Activated CD4-positive, CD25-positive, alpha-beta regulatory T cell treated with anti-CD3 and anti-CD28 coated beads, Interleukin-2, amount 50 U/mL, for 24 hours (primary cell): ENCODE measurements at regions not wholly inside any gene's neighbourhood (a gene's known extent, or its start where the extent isn't known, plus 50 kb on each side); places are given as distances from the start of the nearest gene placed in this dataset.

ENCODE experiments used
- ATAC-seq, 2 donors: fragments of 150-1000 bp; cut with Tn5 transposase; one replicate each; pipeline ENCODE4 v1.10.0; 2021; ENCODE audit warnings: mild to moderate bottlenecking in 1 of 2, moderate library complexity in 1 of 2

DNA sequence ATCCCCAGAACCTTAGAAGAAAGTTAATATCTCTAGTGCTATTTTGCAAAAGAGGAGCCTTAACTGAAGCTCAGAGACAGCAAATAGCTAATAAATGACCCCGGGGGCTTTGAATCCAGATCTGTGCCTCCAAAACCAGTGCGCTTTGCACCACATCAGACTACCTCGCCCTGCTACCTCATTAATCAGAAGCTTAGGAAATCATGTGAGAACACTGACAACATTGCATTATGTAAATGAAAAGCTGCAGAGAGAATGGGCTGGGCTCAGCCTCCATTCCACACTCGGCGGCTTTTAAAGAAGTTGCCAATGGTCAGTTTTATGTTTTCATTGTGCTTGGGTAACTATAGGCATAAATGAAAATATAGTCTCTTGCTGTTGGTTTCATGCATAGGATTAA is 54.0 kb upstream of the STMND1 start:
- no peak for ATAC-seq

DNA sequence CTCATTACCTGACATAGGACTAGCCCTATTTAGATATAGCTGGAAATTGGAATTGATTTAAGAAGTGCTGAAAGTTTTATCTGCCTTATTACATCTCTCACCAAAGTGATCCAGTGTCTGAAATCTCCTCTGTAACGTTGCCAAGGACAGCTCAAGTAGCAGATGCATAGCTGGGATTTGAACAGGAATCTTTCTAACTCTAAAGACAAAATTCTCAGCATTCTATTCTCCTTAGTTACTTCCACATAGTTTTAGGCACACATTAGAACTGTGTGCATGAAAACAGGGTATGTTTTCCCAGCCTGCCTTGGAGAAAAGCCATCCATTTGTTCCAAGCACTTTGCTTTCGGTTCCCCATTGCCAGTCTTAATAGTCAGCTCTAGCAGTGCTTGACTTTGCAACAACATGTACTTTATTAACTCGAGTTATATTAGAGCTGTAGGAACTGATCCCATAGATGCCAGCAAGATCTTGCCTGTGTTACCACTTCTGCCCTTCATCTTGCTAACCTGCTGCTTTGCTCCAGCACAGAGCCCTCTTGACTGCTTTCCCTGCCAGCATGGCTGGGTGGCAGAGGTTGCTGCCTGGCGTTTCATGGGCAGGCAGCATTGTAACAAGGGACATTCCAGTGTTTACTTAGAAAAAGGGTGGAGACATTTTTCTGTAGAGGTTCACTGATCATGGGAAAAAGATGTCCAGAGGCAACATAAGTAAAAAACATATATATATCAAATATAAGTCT is 56.1 kb upstream of the STMND1 start:
- no peak for ATAC-seq

DNA sequence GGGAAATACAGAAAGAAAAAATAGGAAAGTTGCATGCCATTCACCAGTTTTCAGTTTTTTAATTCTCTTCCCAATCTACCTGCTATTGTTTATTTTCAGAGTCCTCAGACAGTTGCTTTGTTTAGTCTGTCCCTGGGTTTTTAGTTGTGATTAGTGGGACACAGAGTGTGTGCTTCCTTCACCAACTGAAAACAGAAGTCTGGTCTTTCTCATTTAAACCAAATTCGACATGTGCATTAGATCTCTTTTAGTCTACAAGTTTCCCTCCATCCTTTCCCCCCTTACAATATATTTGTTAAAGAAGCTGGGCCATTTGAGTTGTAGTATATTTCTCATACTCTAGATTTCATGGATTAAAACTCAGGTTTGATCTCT is 58.7 kb upstream of the STMND1 start:
- no peak for ATAC-seq

DNA sequence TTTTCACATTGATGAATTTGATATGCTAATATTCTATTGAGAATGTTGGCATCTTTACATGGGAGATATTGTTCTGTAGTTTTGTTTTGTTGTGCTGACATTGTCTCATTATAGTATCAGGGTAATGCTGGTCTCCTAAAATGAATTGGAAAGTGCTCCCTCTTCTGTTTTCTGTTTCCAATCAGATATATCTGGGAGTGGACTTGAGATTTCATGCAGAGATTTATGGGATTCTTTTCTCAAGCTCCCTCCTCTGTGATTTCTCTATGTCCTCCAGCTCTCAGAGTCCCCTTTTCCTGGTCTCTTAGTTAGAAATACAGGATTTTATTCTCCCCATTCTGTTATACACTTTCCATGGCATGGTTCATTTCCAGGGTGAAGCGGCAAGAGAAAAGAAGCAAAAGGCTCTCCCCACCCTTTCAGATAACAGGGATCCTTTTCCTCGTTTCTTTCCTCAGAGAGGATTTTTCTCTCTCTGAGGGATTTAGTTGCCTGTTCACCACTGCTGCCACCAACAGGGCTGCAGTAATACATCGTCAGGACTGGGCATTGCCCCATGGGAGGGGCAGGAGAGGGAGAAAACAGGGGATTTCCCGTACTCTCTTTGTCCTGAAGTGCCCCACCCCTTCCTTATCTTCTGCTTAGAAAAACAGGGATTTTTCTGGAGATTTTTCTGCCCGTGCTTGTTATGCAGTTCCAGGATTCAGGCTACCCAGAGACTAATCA is 59.3 kb upstream of the STMND1 start:
- no peak for ATAC-seq

DNA sequence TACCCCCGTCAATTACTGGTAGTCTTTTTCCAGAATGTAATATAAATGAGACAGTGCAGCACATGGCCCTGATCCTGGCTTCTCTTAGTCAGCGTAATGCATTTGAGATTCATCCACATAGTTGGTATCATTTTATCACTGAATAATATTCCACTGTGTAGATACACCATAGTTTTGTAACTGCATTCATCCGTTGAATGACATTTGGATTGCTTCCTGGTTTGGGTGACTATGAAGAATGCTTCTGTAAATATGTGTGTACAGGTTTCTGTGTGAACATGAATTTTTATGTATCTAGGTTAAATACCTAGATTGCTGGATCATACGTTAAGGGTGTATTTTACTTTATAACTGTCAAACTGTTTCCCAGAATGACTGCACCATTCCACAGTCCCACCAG is 62.6 kb upstream of the STMND1 start:
- ATAC-seq: no peak

DNA sequence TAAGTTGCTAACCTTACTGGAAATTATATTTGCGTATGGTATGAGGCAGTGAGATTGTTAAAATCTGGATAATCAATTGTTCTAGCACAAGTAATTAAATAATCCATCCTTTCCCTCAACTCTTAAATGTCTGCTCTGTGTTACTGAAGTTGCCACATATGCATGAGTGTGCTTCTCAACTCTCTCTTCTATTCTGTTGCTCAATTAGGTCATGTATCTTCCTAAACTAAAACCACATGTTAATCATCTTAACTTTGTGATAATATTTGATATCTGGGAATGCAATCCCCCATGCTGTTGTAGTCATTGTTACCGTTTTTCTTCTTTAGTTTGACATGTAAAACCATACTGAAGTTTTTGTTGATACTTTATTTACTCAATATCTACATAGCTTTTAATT is 63.5 kb upstream of the STMND1 start:
- ATAC-seq: no peak

DNA sequence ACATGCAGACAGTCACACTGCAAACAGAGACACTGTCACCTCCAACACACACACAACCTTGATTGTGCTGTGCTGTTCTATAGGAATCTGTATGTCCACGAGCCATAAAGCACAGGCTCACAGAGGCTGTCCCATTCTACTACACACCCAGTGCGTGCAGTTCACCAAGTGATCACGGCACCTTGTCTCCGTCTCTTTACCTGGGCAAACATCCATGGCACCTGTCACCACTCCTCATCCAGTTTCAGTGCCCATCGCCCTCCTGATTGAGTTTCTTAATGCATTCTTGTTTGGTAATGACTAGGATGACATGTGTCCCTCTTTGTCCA is 65.8 kb upstream of the STMND1 start:
- ATAC-seq: no peak

DNA sequence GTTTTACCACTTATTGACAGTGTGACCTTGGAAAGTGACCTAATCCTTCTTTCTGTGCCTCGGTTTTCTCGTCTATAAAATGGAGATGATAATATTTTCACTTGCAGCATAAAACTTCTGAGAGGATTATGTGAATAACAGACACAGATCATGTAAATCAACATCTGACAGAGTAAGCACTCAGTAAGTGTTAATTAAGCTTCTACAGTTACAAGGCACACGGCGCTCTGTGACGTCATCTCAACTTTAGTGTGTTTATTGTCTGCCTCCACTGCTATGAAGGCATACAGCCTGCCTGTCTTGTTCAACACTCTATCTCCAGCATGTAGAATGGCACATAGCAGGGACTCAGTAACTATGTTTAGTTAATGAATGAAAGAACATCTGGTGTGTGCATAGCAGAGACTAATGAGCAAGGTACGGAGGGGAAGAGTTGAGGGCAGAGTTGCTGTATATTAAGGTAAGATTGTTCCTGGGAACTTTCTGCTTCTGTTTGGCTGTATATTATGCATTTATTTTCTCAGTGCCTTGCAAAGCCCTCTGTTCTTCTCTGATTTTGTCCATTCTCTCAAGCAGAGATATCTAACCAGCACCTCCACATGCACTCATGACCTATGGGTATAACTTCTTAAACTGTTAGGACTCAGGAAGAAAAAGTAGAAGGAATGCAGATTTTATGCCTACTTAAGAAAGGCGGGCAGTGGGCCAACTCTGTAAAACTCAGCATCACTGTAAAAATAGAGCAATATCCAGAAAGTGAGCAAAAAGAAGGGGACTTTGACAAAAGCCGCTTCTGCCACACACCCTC is 66.4 kb upstream of the STMND1 start:
- ATAC-seq: no peak

DNA sequence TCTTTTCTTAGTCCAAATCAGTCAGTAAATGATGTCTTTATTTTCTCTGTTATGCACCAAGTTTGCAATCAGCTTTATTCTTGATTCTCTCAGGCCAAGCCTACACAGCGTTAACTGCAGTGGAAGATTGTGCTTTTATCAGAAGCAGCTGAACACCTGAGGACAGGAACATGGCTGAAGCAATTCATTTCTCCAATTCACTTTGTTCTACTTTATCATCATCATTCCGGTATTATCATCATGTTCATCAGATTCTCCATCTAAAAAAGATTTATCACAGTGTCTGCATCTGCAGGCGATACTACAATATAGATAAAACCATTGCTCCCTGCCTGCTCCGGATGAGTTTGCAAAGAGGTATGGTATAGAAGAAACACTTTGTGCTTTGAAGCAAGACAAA is 68.1 kb upstream of the STMND1 start:
- no peak for ATAC-seq

DNA sequence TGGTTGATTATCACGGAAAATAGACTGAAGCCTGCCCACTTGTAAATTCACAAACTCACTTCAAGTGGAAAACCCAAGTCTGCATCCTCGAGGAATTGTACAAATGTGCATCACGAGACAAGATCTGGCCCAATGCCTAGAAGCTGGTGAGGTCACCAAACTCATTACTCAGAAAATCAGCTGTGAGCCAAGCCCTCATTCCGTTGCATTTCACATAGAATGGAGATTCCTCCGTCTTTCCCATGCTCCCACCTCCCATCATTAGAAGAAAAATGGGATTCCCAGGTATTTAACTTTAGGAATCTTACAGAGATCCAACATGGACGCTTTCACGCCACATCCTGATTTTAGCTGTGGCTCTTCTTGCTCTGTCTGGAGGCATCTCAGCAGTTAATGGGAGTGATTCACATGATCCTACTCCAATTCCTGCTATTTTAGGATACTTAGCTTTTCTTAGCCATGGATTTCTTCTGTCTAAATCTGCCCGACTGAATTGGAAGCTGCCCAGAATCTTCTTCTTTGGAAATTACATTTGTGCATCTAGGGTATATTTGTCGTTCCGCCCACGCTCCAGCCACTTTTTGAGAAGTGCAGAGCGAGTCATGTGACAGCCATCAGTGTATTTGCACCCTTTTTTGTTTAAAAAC is 68.7 kb upstream of the STMND1 start:
- ATAC-seq: no peak

DNA sequence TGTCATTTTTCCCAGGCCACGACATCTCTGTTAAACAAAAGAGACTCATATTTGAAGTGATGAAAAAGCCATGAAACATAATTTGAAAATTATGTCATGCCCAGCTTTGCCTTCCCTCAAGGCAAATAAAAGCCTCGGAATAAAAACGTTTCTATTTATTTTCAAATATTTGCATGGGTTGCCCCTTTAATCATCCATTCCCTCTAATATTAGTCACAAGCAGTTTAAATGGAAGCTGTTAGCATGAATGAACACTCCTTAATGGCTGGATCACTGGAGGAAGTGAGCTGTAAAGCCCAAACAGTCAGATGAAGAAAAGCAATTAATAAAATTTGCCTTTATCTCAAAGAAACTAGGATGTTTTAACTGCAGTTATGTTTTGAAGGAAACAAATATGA is 69.3 kb upstream of the STMND1 start:
- ATAC-seq: no peak

DNA sequence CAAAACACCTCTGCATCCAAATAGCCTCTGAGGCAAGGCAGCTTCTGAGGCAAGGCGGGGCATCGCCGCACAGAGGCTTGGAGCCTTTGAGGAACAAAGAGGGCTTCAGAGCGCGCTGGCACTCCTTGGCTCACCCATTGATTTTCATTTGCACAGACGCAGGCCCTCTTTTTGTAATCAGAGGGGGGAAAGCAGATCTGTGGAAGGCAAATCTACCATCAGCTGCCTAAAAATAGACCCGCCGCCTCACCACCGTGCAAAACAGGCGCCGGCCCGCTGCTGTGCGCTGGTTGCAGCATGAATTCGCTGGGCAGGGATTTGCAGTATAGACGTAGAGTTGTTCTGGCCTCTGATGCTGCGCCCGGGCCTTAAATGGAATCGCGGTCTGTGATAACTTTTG is 69.9 kb upstream of the STMND1 start:
- ATAC-seq: no peak

DNA sequence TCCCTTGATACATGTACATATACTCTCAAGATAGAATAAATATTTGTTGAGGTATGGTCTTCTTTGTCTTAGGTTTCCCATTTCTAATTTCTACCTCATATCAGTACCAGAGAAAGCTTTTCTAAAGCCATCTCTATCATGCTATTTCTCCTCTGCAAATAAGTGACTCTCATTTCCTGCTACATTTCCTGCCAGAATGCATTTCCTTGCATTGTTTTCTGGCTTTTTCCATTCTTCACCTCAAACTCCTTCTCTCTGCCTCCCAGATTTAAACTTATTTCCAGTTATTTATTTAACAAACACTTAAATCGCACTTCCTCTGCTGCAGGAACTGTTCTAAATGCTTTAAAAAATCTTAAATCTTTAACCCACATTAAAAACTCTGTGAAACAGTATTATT is 74.4 kb upstream of the STMND1 start:
- no peak for ATAC-seq

DNA sequence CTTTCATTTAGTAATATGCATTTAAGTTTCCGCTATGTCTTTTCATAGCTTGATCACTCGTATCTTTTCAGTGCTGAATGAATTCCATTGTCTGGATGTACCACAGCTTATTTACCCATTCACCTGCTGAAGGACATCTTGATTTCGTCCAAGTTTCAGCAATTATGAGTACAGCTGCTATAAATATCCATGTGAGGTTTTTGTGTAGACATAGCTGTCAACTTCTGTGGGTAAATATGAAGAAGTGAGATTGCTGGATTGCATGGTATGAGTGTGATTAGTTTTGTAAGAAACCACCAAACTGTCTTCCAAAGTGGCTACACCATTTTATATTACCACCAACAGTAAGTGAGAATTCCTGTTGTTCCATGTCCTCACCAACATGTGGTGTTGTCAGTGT is 79.2 kb upstream of the STMND1 start:
- no peak for ATAC-seq

DNA sequence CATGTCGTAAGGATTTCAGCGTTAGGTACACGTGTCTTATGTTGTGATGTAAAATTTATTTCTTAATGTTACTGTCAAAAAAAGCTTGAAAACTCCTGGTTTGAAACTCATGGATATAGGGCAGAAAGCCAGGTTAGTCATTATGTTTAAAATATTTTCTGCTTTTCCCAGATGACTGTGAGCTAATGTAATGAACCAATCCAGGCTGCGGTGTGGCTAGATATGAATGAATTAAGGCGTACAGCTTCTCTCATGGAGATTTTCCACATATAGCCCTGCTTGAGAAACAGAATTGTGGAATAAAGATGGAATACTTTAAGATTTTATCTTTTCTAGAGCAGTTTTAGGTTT is 80.3 kb upstream of the STMND1 start:
- no peak for ATAC-seq

DNA sequence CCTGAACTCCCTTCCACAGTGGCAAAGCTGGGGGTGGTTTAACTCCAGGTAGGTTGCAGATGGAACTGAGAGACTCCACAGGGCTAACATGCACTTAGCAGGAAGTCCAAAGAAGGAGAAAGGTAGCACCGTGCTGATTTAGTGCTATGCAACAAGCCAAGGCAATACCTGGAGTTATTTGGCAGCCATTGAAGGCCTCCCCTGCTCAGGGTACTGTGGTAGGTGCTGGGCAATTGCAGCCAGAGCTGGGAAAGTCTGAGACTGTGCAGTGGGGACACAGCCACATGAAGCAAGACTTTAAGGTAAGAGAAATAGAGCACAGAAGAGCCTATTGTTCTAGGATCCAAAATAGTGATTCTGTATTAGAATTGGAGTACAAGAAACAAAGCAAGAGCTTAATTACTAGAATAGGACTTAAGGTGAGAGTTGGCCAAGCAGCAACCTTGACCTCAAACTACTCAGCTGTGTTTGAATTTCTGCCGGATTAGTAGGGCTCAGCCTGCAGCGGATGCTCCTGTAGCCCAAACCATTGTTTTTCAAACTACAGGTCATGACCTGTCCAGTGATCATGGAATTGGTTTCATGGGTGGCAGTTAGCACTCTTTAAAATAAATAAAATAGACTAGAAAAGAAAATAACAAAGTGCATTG is 80.8 kb upstream of the STMND1 start:
- ATAC-seq: no peak

DNA sequence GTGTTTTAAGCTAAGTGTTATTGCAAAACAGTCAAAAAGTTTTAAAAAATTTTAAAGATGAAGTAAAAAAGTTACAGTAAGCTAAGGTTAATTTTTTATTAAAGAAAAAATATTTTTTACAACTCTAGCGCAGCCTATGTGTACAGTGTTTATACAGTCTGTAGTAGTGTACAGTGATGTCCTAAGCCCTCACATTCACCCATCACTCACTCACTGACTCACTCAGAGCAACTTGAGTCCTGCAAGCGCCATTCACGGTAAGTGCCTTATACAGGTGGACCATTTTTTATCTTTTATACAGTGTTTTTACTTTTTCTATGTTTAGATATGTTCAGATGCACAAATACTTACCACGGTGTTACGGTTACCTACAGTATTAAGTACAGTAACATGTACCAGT is 83.4 kb upstream of the STMND1 start:
- ATAC-seq: no peak

DNA sequence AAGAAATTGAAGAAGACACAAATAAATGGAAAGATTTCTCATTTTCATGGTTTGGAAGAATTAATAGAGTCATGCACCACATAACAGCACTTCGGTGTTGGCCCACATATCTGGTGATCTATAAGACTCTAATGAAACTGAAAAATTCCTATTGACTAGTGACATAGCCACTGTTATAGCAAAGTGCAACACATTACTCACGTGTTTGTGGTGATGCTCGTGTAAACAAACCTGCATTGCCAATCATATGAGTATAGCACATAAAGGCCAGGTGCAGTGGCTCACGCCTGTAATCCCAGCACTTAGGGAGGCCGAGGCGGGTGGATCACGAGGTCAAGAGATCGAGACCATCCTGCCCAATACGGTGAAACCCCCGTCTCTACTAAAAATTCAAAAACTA is 84.4 kb upstream of the STMND1 start:
- no peak for ATAC-seq

DNA sequence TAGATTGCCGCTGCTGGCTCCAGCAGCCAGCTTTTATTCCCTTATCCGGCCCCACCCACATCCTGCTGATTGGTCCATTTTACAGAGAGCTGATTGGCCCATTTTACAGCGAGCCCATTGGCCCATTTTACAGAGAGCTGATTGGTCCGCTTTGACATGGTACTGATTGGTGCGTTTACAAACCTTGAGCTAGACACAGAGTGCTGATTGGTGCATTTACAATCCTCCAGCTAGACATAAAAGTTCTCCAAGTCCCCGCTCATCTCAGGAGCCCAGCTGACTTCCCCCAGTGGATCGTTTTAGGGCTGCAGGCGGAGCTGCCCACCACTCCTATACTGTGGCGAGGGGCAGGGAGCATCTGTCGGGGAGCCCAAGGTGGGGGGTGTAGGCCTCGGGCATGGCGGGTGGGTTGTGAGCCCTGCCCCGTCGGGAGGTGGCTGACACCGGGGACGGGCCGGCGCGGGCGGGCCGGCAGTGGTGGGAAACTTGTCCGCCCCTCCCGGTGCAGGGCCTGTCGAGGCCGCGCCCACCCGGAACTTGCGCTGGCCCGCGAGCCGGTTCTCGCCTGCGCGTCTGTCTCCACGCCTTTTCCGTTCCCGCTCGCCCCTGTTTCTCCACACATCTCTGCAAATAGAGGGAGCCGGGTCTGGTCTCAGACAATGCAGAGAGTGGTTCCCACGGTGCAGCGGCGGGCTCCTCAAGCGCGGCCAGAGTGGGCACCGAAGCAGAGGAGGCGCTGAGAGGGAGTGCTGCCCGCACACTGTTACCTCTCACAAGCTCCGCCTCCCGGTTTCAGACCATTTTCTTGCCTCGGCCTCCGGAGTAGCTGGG is 86.1 kb upstream of the STMND1 start:
- peak; percentile 11 to 19 for ATAC-seq

DNA sequence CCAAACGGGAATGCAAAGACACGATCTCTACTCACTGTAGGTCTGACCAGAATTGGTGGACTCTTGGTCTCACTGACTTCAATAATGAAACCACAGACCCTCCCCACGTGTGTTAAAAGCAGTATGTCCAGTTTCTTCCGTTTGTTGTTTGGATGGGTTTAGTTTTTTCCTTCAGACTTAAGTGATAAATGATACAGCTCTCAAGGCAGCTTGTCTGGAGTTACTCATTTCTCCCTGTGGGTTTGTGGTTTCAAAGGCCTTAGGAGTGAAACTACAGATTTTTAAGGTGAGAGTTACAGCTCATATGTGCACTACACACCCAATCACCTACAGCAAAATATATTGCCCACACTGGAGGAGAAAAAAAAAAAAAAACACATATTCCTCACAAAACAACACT is 86.7 kb upstream of the STMND1 start:
- ATAC-seq: peak; percentile 96 to 97

DNA sequence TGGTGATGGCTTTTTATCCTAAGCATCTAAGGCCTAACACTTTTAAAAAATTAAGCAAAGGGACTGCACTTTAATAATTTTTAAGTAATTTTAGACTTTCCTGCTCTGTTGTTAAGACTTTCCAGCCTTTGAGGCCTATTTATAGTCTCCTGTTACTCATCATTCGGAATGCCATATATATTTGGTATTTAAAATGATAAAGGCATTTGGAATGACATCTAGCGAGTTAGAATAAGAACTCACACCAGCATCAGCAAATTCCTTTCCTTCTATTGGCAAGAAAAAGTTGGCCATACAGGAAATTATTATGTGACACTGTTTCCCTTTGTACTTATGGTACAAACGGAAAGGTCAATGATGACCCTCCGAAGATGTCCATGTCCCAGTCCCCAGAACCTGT is 88.1 kb upstream of the STMND1 start:
- no peak for ATAC-seq
